ENCODE measurements at regions not wholly inside any gene's neighbourhood (a gene's known extent, or its start where the extent isn't known, plus 50 kb on each side); places are given as distances from the start of the nearest gene placed in this dataset.

DNA sequence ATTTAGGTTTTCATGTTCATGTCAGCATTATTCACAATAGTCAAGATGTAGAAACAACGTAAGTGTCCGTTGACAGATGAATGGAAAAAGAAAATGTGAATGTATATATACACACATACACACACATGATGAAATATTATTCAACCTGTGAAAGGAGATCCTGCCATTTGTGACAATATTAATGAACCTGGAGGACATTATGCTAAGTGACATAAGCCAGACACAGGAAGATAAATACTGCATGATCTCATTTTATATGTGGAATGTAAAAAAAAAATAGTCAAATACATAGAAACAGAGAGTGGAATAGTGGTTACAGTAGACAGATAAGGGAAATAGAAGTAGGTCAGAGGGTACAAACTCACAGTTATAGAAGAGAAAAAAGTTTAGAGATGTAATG lies 651.1 kb upstream of the MKI67 start:
- TF ChIP-seq, protein P1, sequence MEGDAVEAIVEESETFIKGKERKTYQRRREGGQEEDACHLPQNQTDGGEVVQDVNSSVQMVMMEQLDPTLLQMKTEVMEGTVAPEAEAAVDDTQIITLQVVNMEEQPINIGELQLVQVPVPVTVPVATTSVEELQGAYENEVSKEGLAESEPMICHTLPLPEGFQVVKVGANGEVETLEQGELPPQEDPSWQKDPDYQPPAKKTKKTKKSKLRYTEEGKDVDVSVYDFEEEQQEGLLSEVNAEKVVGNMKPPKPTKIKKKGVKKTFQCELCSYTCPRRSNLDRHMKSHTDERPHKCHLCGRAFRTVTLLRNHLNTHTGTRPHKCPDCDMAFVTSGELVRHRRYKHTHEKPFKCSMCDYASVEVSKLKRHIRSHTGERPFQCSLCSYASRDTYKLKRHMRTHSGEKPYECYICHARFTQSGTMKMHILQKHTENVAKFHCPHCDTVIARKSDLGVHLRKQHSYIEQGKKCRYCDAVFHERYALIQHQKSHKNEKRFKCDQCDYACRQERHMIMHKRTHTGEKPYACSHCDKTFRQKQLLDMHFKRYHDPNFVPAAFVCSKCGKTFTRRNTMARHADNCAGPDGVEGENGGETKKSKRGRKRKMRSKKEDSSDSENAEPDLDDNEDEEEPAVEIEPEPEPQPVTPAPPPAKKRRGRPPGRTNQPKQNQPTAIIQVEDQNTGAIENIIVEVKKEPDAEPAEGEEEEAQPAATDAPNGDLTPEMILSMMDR (IDR thresholded peaks at IDR 0.05), result no peak
- no peak for TF ChIP-seq POLR2A (IDR thresholded peaks at IDR 0.05)

All from lower leg skin (tissue), 3 donors.